ENCODE measurements at regions not wholly inside any gene's neighbourhood (a gene's known extent, or its start where the extent isn't known, plus 50 kb on each side); places are given as distances from the start of the nearest gene placed in this dataset.

GRCh38 chr5:17004441-17005106 is 68.5 kb upstream of the MYO10 start:
- no peak for TF ChIP-seq CTCF (conservative IDR thresholded peaks at IDR 0.05)
- H3K27ac ChIP-seq, result no peak overlapping the region

- no peak for TF ChIP-seq CTCF (conservative IDR thresholded peaks at IDR 0.05)
- H3K27ac ChIP-seq, result no peak overlapping the region
Measured at GRCh38 chr5:17005107-17005828, 69.2 kb upstream of the MYO10 start.

- TF ChIP-seq CTCF (conservative IDR thresholded peaks at IDR 0.05), result no peak
- H3K27ac ChIP-seq, result no peak overlapping the region
Measured at GRCh38 chr5:17012289-17012688, 76.2 kb upstream of the MYO10 start.

GRCh38 chr5:17014686-17015085 is 78.6 kb upstream of the MYO10 start:
- no peak overlapping the region for H3K27ac ChIP-seq
- TF ChIP-seq CTCF (conservative IDR thresholded peaks at IDR 0.05), result no peak

- no peak overlapping the region for H3K27ac ChIP-seq
- TF ChIP-seq CTCF (conservative IDR thresholded peaks at IDR 0.05), result no peak
Measured at GRCh38 chr5:17018871-17019270, 82.8 kb upstream of the MYO10 start.

GRCh38 chr5:17019324-17019723 is 83.2 kb upstream of the MYO10 start:
- no peak overlapping the region for H3K27ac ChIP-seq
- TF ChIP-seq CTCF (conservative IDR thresholded peaks at IDR 0.05), result no peak

- no peak overlapping the region for H3K27ac ChIP-seq
- no peak for TF ChIP-seq CTCF (conservative IDR thresholded peaks at IDR 0.05)
Measured at GRCh38 chr5:17020678-17021601, 84.9 kb upstream of the MYO10 start.

All from VCaP (cell line).